ENCODE measurements at regions not wholly inside any gene's neighbourhood (a gene's known extent, or its start where the extent isn't known, plus 50 kb on each side); places are given as distances from the start of the nearest gene placed in this dataset.

DNA sequence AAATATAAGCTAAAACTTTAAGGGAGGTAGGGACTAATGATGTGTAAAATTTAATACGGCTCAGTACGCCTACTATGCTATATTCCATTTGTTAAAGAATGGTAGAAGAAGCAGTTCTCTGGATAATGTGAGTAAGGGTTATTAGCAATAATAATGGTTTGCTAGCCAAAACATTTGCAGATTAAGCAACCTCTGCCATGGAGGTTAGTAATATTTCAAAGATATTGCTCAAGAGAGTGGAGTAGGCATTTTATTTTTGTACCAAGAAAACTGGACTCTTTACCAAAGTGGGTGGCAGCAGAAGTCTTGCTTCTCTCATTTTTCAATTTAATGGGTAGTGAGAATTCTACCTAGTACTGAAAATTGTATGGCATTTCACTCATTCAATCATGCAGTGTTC, 158.9 kb upstream of the TMEM106B start:
- CTCF ChIA-PET (ENCODE audit: unreplicated experiment), result no interaction called here
- Histone ChIP-seq H2AFZ (ENCODE audit: low read length) (no peak overlapping the region), H3K79me2 (ENCODE audit: insufficient read depth, low read depth, low read length) (no peaks in the 10 kb centered on the region), H3K4me1 (ENCODE audit: insufficient read depth, low read length, poor library complexity, severe bottlenecking) (no peaks in the 10 kb centered on the region), H3K27ac (ENCODE audit: low read depth, low read length, poor library complexity, severe bottlenecking) (no peak overlapping the region), H3K4me3 (ENCODE audit: low read depth, low read length, poor library complexity, severe bottlenecking) (no peak overlapping the region), H3K9me2 (ENCODE audit: insufficient read depth, low read length) (no peaks in the 10 kb centered on the region), H3K36me3 (ENCODE audit: insufficient read depth, low read length) (no peaks in the 10 kb centered on the region), H3K9me3 (ENCODE audit: low read length) (no peaks in the 10 kb centered on the region), H3K4me2 (ENCODE audit: low read length) (no peak overlapping the region), H4K20me1 (ENCODE audit: insufficient read depth, low read length) (no peaks in the 10 kb centered on the region)
- intact Hi-C loops (cut with micrococcal nuclease; ENCODE audit: unreplicated experiment), result no loop called here
- TF ChIP-seq EZH2phosphoT487 (IDR thresholded peaks at IDR 0.05; ENCODE audit: borderline replicate concordance, low read depth, low read length) (no peak), CTCF (conservative IDR thresholded peaks at IDR 0.05; ENCODE audit: low read length) (no peak)
- BruUV-seq (replicated peaks), result no TSS peak
- DNase-seq (ENCODE audit: low spot score), result no peak
- POLR2A ChIA-PET, result interaction anchor here (0.6 kb wide), 2 partner anchors 54 to 168 kb away, joined by 3 read pairs; no protein-coding TSS in a partner anchor

GRCh38 chr7:12053561-12053960, 157.5 kb upstream of the TMEM106B start:
- H3K4me1 ChIP-seq (ENCODE audit: insufficient read depth, low read length, poor library complexity, severe bottlenecking), result no peaks in the 10 kb centered on the region
- H3K9me3 ChIP-seq (ENCODE audit: low read length), result no peaks in the 10 kb centered on the region
- H3K4me3 ChIP-seq (ENCODE audit: low read depth, low read length, poor library complexity, severe bottlenecking), result no peak overlapping the region
- TF ChIP-seq EZH2phosphoT487 (IDR thresholded peaks at IDR 0.05; ENCODE audit: borderline replicate concordance, low read depth, low read length) (no peak), CTCF (conservative IDR thresholded peaks at IDR 0.05; ENCODE audit: low read length) (no peak)
- no peaks in the 10 kb centered on the region for H3K79me2 ChIP-seq (ENCODE audit: insufficient read depth, low read depth, low read length)
- no peaks in the 10 kb centered on the region for H3K9me2 ChIP-seq (ENCODE audit: insufficient read depth, low read length)
- BruUV-seq (replicated peaks), result no TSS peak
- no peak for DNase-seq (ENCODE audit: low spot score)
- ChIA-PET CTCF (ENCODE audit: unreplicated experiment) (no interaction called here), POLR2A (no interaction called here)
- intact Hi-C loops (cut with micrococcal nuclease; ENCODE audit: unreplicated experiment), result no loop called here
- no peaks in the 10 kb centered on the region for H4K20me1 ChIP-seq (ENCODE audit: insufficient read depth, low read length)
- no peak overlapping the region for H3K27ac ChIP-seq (ENCODE audit: low read depth, low read length, poor library complexity, severe bottlenecking)
- H2AFZ ChIP-seq (ENCODE audit: low read length), result no peak overlapping the region
- no peaks in the 10 kb centered on the region for H3K36me3 ChIP-seq (ENCODE audit: insufficient read depth, low read length)
- H3K4me2 ChIP-seq (ENCODE audit: low read length), result no peak overlapping the region

DNA sequence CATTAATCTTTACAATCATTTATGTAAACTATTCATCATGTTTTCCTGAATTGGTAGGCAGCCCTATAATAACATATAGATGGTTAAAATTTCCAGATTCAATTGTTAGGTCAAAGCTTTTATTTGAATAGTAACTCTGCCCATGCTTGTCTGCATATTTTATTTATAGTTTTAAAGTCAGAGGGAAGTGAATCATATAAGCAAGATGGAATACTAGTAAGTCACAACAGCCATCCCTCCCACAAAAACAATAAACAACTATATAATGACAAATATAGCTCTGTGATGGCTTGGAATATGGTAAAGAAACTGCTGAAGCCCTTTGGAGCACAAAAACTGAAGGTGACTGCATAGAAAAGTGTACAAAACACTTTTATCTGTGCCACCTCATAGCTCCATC, 156.3 kb upstream of the TMEM106B start:
- no TSS peak for BruUV-seq (replicated peaks)
- Histone ChIP-seq H3K27ac (ENCODE audit: low read depth, low read length, poor library complexity, severe bottlenecking) (no peak overlapping the region), H4K20me1 (ENCODE audit: insufficient read depth, low read length) (no peaks in the 10 kb centered on the region), H3K4me2 (ENCODE audit: low read length) (no peak overlapping the region), H3K9me2 (ENCODE audit: insufficient read depth, low read length) (no peaks in the 10 kb centered on the region), H3K9me3 (ENCODE audit: low read length) (no peaks in the 10 kb centered on the region), H3K36me3 (ENCODE audit: insufficient read depth, low read length) (no peaks in the 10 kb centered on the region), H3K79me2 (ENCODE audit: insufficient read depth, low read depth, low read length) (no peaks in the 10 kb centered on the region), H2AFZ (ENCODE audit: low read length) (no peak overlapping the region), H3K4me3 (ENCODE audit: low read depth, low read length, poor library complexity, severe bottlenecking) (no peak overlapping the region), H3K4me1 (ENCODE audit: insufficient read depth, low read length, poor library complexity, severe bottlenecking) (no peaks in the 10 kb centered on the region)
- intact Hi-C loops (cut with micrococcal nuclease; ENCODE audit: unreplicated experiment), result no loop called here
- TF ChIP-seq CTCF (conservative IDR thresholded peaks at IDR 0.05; ENCODE audit: low read length), result no peak
- ChIA-PET POLR2A (interaction anchor here (0.6 kb wide), 1 partner anchor 156 kb away, joined by 4 read pairs; the partner anchor contains the start of gene TMEM106B), CTCF (ENCODE audit: unreplicated experiment) (no interaction called here)
- no peak for DNase-seq (ENCODE audit: low spot score)

Data from OCI-LY7 (cell line).